IgD-negative memory B cell (primary cell): ENCODE measurements at regions not wholly inside any gene's neighbourhood (a gene's known extent, or its start where the extent isn't known, plus 50 kb on each side); places are given as distances from the start of the nearest gene placed in this dataset.
"Not testable (repeated sequence)": the region's sequence is repeated elsewhere in the genome, so short reads cannot be mapped to it uniquely, and the experiment has no call there.

Source experiments
- H3K27ac Mint-ChIP-seq, 3 donors: one replicate each; pipeline ENCODE4 v1.8.0; 2020 to 2022; ENCODE audit warnings: mild to moderate bottlenecking in 3 of 3, mixed read lengths in 3 of 3, moderate library complexity in 1 of 3
- H3K27me3 Mint-ChIP-seq: one replicate; pipeline ENCODE4 v1.8.0; 2021; ENCODE audit warnings: mixed read lengths
- H3K36me3 Mint-ChIP-seq: one replicate; pipeline ENCODE4 v1.8.0; 2020; ENCODE audit warnings: mild to moderate bottlenecking, mixed read lengths
- H3K4me1 Mint-ChIP-seq, 3 donors: one replicate each; pipeline ENCODE4 v1.8.0; 2020 to 2022; ENCODE audit warnings: mixed read lengths in 3 of 3, mild to moderate bottlenecking in 1 of 3
- H3K4me3 Mint-ChIP-seq, 4 donors: one replicate each; pipeline ENCODE4 v1.8.0; 2020 to 2022; ENCODE audit warnings: mild to moderate bottlenecking in 4 of 4, mixed read lengths in 4 of 4, moderate library complexity in 3 of 4
- H3K9me3 Mint-ChIP-seq, 3 donors: one replicate each; pipeline ENCODE4 v1.8.0; 2020 to 2021; ENCODE audit warnings: mixed read lengths in 3 of 3, mild to moderate bottlenecking in 1 of 3

GRCh38 chr2:192604295-192604694, 409.6 kb upstream of the TMEFF2 start:
- Mint-ChIP-seq H3K9me3 (peaks cover 0 to 3% (median 0%) of the 10 kb centered on the region in 3 donors), H3K27me3 (no peaks in the 10 kb centered on the region), H3K4me3 (no peak overlapping the region), H3K4me1 (no peaks in the 10 kb centered on the region), H3K36me3 (no peaks in the 10 kb centered on the region), H3K27ac (no peak overlapping the region)

DNA sequence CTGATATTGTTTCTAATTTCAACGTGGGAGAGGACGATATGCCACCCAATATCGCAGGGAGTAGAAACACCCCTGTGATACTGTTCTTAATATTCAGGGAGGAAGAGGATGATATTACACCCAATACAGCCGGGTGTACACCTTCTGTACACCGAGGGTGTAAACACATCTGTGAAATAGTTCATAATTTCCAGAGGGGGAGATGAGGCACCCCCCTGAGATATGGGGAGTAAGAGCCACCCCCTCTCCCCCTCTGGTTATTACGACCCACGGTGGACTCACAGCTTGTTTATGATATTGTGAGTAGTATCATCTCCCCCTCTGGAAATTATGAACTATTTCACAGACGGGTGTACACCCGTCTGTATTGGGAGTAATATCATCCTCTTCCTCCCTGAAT, 403.9 kb upstream of the TMEFF2 start:
- H3K9me3 Mint-ChIP-seq, H3K4me3 Mint-ChIP-seq, H3K4me1 Mint-ChIP-seq, H3K36me3 Mint-ChIP-seq, H3K27ac Mint-ChIP-seq, H3K27me3 Mint-ChIP-seq: not testable (repeated sequence)

- Mint-ChIP-seq H3K36me3 (no peaks in the 10 kb centered on the region), H3K4me3 (no peak overlapping the region), H3K4me1 (no peaks in the 10 kb centered on the region), H3K9me3 (peaks cover 0 to 3% (median 2%) of the 10 kb centered on the region in 3 donors), H3K27ac (no peak overlapping the region), H3K27me3 (no peaks in the 10 kb centered on the region)
Observed at GRCh38 chr2:192593561-192593960, 398.8 kb upstream of the TMEFF2 start.

DNA sequence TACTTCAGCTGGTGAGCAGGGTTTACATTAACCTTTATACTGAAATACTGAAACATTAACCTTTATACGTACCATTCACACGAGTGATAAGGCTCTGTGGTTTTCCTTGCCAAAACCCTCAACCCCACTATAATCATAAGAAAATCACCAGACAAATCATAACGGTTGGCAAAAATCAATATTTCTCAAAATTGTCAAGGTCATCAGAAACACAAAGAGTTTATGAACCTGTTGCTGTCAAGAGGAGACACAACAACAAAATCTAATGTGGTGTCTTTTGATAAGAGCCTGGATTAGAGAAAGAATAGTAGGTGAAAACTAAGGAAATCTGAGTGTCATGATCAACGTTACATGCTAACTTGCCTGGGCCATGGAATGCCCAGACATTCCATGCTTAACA, 396.9 kb upstream of the TMEFF2 start:
- Mint-ChIP-seq H3K36me3 (no peaks in the 10 kb centered on the region), H3K27ac (no peak overlapping the region), H3K27me3 (no peaks in the 10 kb centered on the region), H3K9me3 (peaks cover 0 to 3% (median 2%) of the 10 kb centered on the region in 3 donors), H3K4me1 (no peaks in the 10 kb centered on the region), H3K4me3 (no peak overlapping the region)

DNA sequence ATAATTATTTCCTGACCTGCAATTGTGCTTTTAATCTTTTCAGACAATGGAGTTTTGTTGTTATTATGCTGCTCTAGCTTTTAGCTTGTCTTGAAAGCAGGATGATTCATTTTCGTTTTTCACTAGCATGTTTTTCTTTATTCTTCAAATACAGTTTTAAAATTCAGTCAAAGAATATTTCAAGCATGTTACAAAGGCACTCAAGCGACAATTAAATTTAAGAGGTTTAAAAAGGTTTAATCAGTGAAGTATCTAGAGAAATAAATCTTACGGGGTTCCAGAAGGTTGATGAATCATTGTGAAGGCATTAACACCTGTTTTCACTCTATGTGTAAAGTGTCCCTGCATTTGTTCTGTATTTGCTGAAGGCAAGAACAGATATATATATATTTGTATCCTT, 390.7 kb upstream of the TMEFF2 start:
- no peaks in the 10 kb centered on the region for H3K27me3 Mint-ChIP-seq
- H3K4me3 Mint-ChIP-seq, result no peak overlapping the region
- peaks cover 0 to 2% (median 0%) of the 10 kb centered on the region in 3 donors for H3K9me3 Mint-ChIP-seq
- no peaks in the 10 kb centered on the region for H3K4me1 Mint-ChIP-seq
- no peak overlapping the region for H3K27ac Mint-ChIP-seq
- H3K36me3 Mint-ChIP-seq, result no peaks in the 10 kb centered on the region

GRCh38 chr2:192584976-192585375, 390.2 kb upstream of the TMEFF2 start:
- H3K27me3 Mint-ChIP-seq, result no peaks in the 10 kb centered on the region
- H3K9me3 Mint-ChIP-seq, result peaks cover 0 to 2% (median 0%) of the 10 kb centered on the region in 3 donors
- no peak overlapping the region for H3K27ac Mint-ChIP-seq
- H3K36me3 Mint-ChIP-seq, result no peaks in the 10 kb centered on the region
- H3K4me1 Mint-ChIP-seq, result no peaks in the 10 kb centered on the region
- no peak overlapping the region for H3K4me3 Mint-ChIP-seq

DNA sequence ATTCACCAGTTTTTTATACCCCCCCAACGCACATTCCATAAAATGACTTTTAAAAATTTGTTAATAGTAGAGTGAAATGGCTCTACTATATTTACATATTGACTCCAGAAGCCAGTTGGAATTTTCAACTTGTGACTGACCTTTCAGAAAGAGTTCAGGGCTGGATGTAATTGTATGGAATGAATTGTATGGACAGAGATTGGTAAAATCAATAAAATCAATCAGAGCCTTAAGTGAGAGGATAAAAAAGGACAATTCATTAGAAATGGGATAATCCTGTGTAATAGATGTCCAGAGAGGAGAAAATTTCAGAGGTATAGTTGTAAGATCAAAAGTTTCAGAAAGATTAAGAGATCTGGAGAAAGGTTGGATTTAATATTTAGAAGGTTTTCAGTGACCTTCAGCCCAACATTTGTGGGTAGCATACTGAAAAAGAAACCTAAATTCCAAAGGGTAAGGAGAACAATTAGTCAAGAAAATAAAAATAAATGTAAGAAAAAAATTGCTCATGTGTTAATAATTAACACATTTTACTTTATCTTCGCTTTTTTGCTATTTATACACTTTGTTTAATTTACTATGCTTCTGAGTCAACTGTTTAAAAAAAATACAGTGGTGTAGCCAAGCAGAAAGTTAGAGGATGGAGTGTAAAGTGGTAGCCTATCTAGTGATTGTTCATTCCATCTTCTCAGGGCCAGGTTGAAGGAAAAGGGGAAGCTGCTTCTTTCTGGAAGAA, 385.4 kb upstream of the TMEFF2 start:
- Mint-ChIP-seq H3K27ac (no peak overlapping the region), H3K4me3 (no peak overlapping the region), H3K9me3 (peaks cover 0 to 2% (median 0%) of the 10 kb centered on the region in 3 donors), H3K4me1 (no peaks in the 10 kb centered on the region), H3K36me3 (no peaks in the 10 kb centered on the region), H3K27me3 (no peaks in the 10 kb centered on the region)

- Mint-ChIP-seq H3K9me3 (peaks cover 0 to 2% (median 0%) of the 10 kb centered on the region in 3 donors), H3K27me3 (no peaks in the 10 kb centered on the region), H3K4me3 (no peak overlapping the region), H3K36me3 (no peaks in the 10 kb centered on the region), H3K4me1 (no peaks in the 10 kb centered on the region), H3K27ac (no peak overlapping the region)
Observed at GRCh38 chr2:192578780-192579179, 384.0 kb upstream of the TMEFF2 start.

DNA sequence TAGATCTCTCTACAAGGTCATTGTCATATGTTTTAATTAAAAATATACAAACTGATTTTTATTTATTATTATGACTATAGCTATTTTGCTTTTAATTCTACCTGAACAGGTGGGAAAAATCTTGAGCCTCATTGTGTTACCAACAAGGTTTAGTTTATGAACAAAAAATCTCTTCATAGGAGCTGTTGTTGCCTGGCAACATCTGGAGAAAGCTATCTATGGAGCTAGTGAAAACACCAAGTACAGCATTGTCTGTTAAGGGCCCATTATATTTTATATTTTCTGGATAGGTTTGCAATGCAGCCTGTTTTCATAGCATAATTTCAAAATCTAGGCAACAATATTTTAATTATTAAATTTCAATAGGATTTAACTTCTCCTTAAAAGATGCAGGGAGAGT, 383.0 kb upstream of the TMEFF2 start:
- H3K4me3 Mint-ChIP-seq, result no peak overlapping the region
- no peaks in the 10 kb centered on the region for H3K27me3 Mint-ChIP-seq
- H3K27ac Mint-ChIP-seq, result no peak overlapping the region
- no peaks in the 10 kb centered on the region for H3K36me3 Mint-ChIP-seq
- no peaks in the 10 kb centered on the region for H3K9me3 Mint-ChIP-seq
- no peaks in the 10 kb centered on the region for H3K4me1 Mint-ChIP-seq

DNA sequence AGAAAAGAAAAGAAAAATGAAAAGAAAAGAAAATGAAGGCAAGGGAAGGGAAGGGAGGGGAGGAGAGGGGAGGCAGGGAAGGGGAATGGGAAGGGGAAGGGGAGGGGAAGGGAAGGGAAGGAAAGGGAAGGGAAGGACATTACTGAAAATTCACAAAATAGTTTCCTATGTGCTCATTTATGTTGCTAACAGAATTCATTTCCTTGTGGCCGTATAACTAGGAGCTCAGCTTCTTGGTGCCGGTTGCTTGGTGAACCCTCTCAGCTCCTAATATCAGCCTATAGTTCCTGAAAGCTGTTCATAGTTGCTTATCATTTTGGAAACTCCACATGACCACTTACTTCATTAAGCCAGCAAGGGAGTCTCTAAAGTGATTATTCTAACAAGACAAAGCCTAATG, 379.8 kb upstream of the TMEFF2 start:
- Mint-ChIP-seq H3K27me3 (no peaks in the 10 kb centered on the region), H3K36me3 (no peaks in the 10 kb centered on the region), H3K4me3 (no peak overlapping the region), H3K4me1 (no peaks in the 10 kb centered on the region), H3K27ac (no peak overlapping the region), H3K9me3 (no peaks in the 10 kb centered on the region)

DNA sequence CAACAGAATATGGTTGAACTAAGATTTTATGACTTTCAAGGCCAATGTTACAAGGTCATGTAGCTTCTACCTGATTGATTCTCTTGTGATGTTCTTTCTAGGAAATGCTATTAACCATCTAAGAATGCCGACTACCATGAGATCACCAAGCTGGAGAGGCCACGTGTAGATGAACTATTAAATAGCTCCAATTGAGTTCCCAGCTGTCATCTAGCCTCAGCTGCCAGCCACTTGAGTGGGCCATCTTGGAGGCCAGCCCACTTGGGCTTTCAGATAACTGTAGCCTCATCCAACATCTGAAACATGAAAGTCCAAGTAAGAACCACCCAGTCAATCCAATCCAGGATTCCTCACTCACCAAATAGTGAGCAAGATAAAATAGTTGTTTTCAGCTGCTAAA, 376.9 kb upstream of the TMEFF2 start:
- Mint-ChIP-seq H3K4me1 (no peaks in the 10 kb centered on the region), H3K27me3 (no peaks in the 10 kb centered on the region), H3K36me3 (no peaks in the 10 kb centered on the region), H3K27ac (no peak overlapping the region), H3K4me3 (no peak overlapping the region), H3K9me3 (peaks cover 0 to 3% (median 0%) of the 10 kb centered on the region in 3 donors)

DNA sequence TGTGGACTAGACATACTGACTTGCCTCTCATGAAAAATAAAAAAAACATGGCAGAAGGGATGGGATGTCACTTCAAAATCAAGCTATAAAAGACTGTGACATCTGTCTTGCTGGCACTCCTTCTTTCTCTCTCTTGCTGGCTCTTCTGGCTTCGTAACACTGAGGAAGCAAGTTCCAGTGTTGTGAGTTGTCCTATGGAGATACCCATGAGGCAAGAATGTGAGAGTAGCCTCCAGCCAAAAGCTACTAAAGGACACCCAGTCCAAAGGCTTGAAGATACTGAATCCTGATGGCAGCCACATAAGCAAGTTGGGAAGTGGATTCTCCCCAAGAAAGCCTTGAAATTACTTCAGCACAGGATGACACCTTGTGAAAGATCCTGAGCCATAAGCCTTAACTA, 376.1 kb upstream of the TMEFF2 start:
- Mint-ChIP-seq H3K27ac (no peak overlapping the region), H3K27me3 (no peaks in the 10 kb centered on the region), H3K36me3 (no peaks in the 10 kb centered on the region), H3K4me3 (no peak overlapping the region), H3K4me1 (no peaks in the 10 kb centered on the region), H3K9me3 (peaks cover 0 to 3% (median 0%) of the 10 kb centered on the region in 3 donors)

- Mint-ChIP-seq H3K4me3 (no peak overlapping the region), H3K9me3 (peaks cover 0 to 3% (median 0%) of the 10 kb centered on the region in 3 donors), H3K27me3 (no peaks in the 10 kb centered on the region), H3K27ac (no peak overlapping the region), H3K36me3 (no peaks in the 10 kb centered on the region), H3K4me1 (no peaks in the 10 kb centered on the region)
Observed at GRCh38 chr2:192566863-192567262, 372.1 kb upstream of the TMEFF2 start.

GRCh38 chr2:192560326-192560725, 365.6 kb upstream of the TMEFF2 start:
- H3K36me3 Mint-ChIP-seq, result no peaks in the 10 kb centered on the region
- no peak overlapping the region for H3K27ac Mint-ChIP-seq
- H3K4me3 Mint-ChIP-seq, result no peak overlapping the region
- H3K4me1 Mint-ChIP-seq, result no peaks in the 10 kb centered on the region
- no peaks in the 10 kb centered on the region for H3K9me3 Mint-ChIP-seq
- no peaks in the 10 kb centered on the region for H3K27me3 Mint-ChIP-seq

- H3K4me3 Mint-ChIP-seq, result no peak overlapping the region
- H3K4me1 Mint-ChIP-seq, result no peaks in the 10 kb centered on the region
- H3K36me3 Mint-ChIP-seq, result no peaks in the 10 kb centered on the region
- no peaks in the 10 kb centered on the region for H3K27me3 Mint-ChIP-seq
- no peaks in the 10 kb centered on the region for H3K9me3 Mint-ChIP-seq
- H3K27ac Mint-ChIP-seq, result no peak overlapping the region
Observed at GRCh38 chr2:192559587-192559986, 364.9 kb upstream of the TMEFF2 start.

DNA sequence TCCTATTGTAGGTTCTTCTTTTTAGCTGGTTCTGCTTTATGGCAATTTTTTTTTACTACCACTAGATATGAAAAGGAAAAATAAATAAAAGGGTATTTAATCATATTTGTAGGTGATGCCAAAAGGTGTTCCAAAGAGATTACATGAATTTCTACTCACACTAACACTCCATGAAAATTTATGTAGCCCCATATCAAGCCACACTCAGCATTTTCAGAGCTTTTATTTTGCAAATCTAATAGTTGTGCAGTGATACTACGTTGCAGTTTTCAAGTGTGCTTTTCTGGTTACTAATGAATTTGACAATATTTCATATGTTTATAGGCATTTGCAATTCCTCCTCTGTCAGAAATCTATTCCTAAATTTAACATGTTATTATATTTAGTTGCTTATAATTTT, 363.9 kb upstream of the TMEFF2 start:
- Mint-ChIP-seq H3K4me3 (no peak overlapping the region), H3K9me3 (no peaks in the 10 kb centered on the region), H3K27ac (no peak overlapping the region), H3K27me3 (no peaks in the 10 kb centered on the region), H3K4me1 (no peaks in the 10 kb centered on the region), H3K36me3 (no peaks in the 10 kb centered on the region)
